ENCODE measurements at regions not wholly inside any gene's neighbourhood (a gene's known extent, or its start where the extent isn't known, plus 50 kb on each side); places are given as distances from the start of the nearest gene placed in this dataset.

DNA sequence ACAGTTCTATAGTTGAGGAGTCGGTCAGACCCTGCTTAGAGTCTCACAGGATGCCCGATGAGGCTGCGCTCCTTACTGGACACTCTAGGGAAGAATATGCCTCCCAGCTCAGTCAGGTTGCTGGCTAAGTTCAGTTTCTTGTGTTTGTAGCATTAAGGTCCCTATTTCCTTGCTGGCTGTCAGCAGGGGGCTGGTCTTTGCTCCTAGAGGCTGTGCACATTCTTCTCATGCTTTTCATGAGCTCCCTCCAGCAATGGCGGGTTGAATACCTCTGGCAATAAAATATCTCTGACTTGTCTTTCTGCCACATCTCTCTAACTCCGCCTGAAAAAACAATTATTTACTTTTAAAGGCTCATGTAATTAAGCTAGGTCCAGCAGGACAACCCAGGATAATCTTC, 79.4 kb upstream of the DNAJC10 start:
- no peak for DNase-seq (ENCODE audit: extremely low spot score)
- ChIA-PET POLR2A (no interaction called here), CTCF (no interaction called here)
- TF ChIP-seq CTBP1 (IDR thresholded peaks at IDR 0.05; ENCODE audit: borderline replicate concordance) (no peak), ELF4 (IDR thresholded peaks at IDR 0.05) (no peak), ARNT (IDR thresholded peaks at IDR 0.05) (no peak), FOXK2 (IDR thresholded peaks at IDR 0.05) (no peak), LEF1 (IDR thresholded peaks at IDR 0.05; ENCODE audit: borderline replicate concordance) (no peak), ZNF384 (IDR thresholded peaks at IDR 0.05) (no peak), HDGF (IDR thresholded peaks at IDR 0.05; ENCODE audit: borderline replicate concordance) (no peak), SP1 (IDR thresholded peaks at IDR 0.05) (no peak), FOXA1 (IDR thresholded peaks at IDR 0.05) (no peak), NFRKB (IDR thresholded peaks at IDR 0.05) (no peak), BHLHE40 (IDR thresholded peaks at IDR 0.05; ENCODE audit: borderline replicate concordance) (no peak), FOXM1 (IDR thresholded peaks at IDR 0.05; ENCODE audit: borderline replicate concordance) (no peak), TARDBP (IDR thresholded peaks at IDR 0.05) (no peak), L3MBTL2 (conservative IDR thresholded peaks at IDR 0.05) (no peak), SUZ12 (IDR thresholded peaks at IDR 0.05) (no peak)
- TF ChIP-seq, protein P1, sequence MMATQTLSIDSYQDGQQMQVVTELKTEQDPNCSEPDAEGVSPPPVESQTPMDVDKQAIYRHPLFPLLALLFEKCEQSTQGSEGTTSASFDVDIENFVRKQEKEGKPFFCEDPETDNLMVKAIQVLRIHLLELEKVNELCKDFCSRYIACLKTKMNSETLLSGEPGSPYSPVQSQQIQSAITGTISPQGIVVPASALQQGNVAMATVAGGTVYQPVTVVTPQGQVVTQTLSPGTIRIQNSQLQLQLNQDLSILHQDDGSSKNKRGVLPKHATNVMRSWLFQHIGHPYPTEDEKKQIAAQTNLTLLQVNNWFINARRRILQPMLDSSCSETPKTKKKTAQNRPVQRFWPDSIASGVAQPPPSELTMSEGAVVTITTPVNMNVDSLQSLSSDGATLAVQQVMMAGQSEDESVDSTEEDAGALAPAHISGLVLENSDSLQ (IDR thresholded peaks at IDR 0.05), result no peak

GRCh38 chr2:182638667-182639066, 77.4 kb upstream of the DNAJC10 start:
- no peak for TF ChIP-seq ELF4 (IDR thresholded peaks at IDR 0.05)
- no peak for TF ChIP-seq FOXA1 (IDR thresholded peaks at IDR 0.05)
- ChIA-PET CTCF (no interaction called here), POLR2A (no interaction called here)
- DNase-seq (ENCODE audit: extremely low spot score), result no peak

GRCh38 chr2:182639971-182640370, 76.1 kb upstream of the DNAJC10 start:
- CTCF ChIA-PET, result no interaction called here
- DNase-seq (ENCODE audit: extremely low spot score), result no peak
- TF ChIP-seq SUZ12 (IDR thresholded peaks at IDR 0.05), result no peak
- TF ChIP-seq L3MBTL2 (conservative IDR thresholded peaks at IDR 0.05), result no peak
- TF ChIP-seq, protein P1 (IDR thresholded peaks at IDR 0.05), result no peak
- TF ChIP-seq NFRKB (IDR thresholded peaks at IDR 0.05), result no peak
- TF ChIP-seq ZNF384 (IDR thresholded peaks at IDR 0.05), result no peak
- TF ChIP-seq LEF1 (IDR thresholded peaks at IDR 0.05; ENCODE audit: borderline replicate concordance), result no peak
- no peak for TF ChIP-seq FOXA1 (IDR thresholded peaks at IDR 0.05)
- TF ChIP-seq SP1 (IDR thresholded peaks at IDR 0.05), result no peak
- no peak for TF ChIP-seq TARDBP (IDR thresholded peaks at IDR 0.05)
- no peak for TF ChIP-seq HDGF (IDR thresholded peaks at IDR 0.05; ENCODE audit: borderline replicate concordance)
- no peak for TF ChIP-seq BHLHE40 (IDR thresholded peaks at IDR 0.05; ENCODE audit: borderline replicate concordance)
- no peak for TF ChIP-seq FOXK2 (IDR thresholded peaks at IDR 0.05)
- no peak for TF ChIP-seq FOXM1 (IDR thresholded peaks at IDR 0.05; ENCODE audit: borderline replicate concordance)
- no peak for TF ChIP-seq CTBP1 (IDR thresholded peaks at IDR 0.05; ENCODE audit: borderline replicate concordance)
- TF ChIP-seq ELF4 (IDR thresholded peaks at IDR 0.05), result no peak
- no peak for TF ChIP-seq ARNT (IDR thresholded peaks at IDR 0.05)
- POLR2A ChIA-PET, result no interaction called here

DNA sequence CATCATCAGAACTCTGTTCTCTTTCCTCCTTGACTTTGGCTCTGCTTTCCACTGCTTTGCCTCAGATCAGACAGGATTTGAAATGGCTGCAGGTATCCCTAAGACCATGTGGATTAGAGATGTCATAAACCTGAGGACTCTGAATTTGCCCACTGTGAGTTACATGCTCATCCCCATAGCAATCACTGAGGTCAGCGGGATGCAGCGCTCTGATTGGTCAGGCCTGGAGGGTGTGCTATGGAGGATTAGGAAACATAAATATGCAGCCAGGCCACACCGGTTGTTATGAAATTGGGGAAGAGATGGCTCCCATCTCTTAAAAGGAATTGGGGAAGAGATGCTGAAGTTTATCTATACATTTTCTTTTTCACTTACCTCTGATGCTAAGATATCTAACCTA, 73.7 kb upstream of the DNAJC10 start:
- no peak for TF ChIP-seq FOXK2 (IDR thresholded peaks at IDR 0.05)
- TF ChIP-seq FOXA1 (IDR thresholded peaks at IDR 0.05), result no peak
- TF ChIP-seq SUZ12 (IDR thresholded peaks at IDR 0.05), result no peak
- TF ChIP-seq HDGF (IDR thresholded peaks at IDR 0.05; ENCODE audit: borderline replicate concordance), result no peak
- no peak for TF ChIP-seq BHLHE40 (IDR thresholded peaks at IDR 0.05; ENCODE audit: borderline replicate concordance)
- TF ChIP-seq, protein P1 (IDR thresholded peaks at IDR 0.05), result no peak
- no peak for TF ChIP-seq ELF4 (IDR thresholded peaks at IDR 0.05)
- no peak for TF ChIP-seq LEF1 (IDR thresholded peaks at IDR 0.05; ENCODE audit: borderline replicate concordance)
- TF ChIP-seq L3MBTL2 (conservative IDR thresholded peaks at IDR 0.05), result no peak
- TF ChIP-seq CTBP1 (IDR thresholded peaks at IDR 0.05; ENCODE audit: borderline replicate concordance), result no peak
- TF ChIP-seq ARNT (IDR thresholded peaks at IDR 0.05), result no peak
- TF ChIP-seq NFRKB (IDR thresholded peaks at IDR 0.05), result no peak
- POLR2A ChIA-PET, result no interaction called here
- CTCF ChIA-PET, result no interaction called here
- peak; percentile 64 for DNase-seq (ENCODE audit: extremely low spot score)

- TF ChIP-seq SP1 (IDR thresholded peaks at IDR 0.05) (no peak), ZNF384 (IDR thresholded peaks at IDR 0.05) (no peak), BHLHE40 (IDR thresholded peaks at IDR 0.05; ENCODE audit: borderline replicate concordance) (no peak), HDGF (IDR thresholded peaks at IDR 0.05; ENCODE audit: borderline replicate concordance) (no peak)
- DNase-seq (ENCODE audit: extremely low spot score), result no peak
- POLR2A ChIA-PET, result no interaction called here
- CTCF ChIA-PET, result no interaction called here
These were observed 69.1 kb upstream of the DNAJC10 start for GRCh38 chr2:182646763-182647498.

DNA sequence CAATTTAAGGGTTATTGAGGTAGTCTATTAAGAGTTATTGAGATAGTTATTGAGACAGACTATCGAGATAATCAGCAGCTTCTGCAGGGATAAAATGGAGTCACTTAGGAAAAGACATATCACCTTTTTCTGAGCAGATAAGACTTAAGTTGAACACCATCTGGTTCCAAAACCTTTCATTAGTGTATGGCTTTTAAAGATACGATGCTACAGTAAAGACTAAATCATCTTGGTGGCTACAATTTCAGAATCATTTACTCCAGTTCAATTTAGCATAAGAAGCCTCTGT, 68.6 kb upstream of the DNAJC10 start:
- ChIA-PET CTCF (interaction anchor here (1.1 to 2.5 kb wide), 2 partner anchors 406 to 461 kb away, joined by 3 to 29 read pairs; no protein-coding TSS in a partner anchor), POLR2A (no interaction called here)
- no peak for TF ChIP-seq SP1 (IDR thresholded peaks at IDR 0.05)
- no peak for TF ChIP-seq ELF4 (IDR thresholded peaks at IDR 0.05)
- TF ChIP-seq LEF1 (IDR thresholded peaks at IDR 0.05; ENCODE audit: borderline replicate concordance), result no peak
- no peak for TF ChIP-seq FOXA1 (IDR thresholded peaks at IDR 0.05)
- TF ChIP-seq, protein P1 (IDR thresholded peaks at IDR 0.05), result no peak
- TF ChIP-seq ZNF384 (IDR thresholded peaks at IDR 0.05), result no peak
- TF ChIP-seq NFRKB (IDR thresholded peaks at IDR 0.05), result no peak
- TF ChIP-seq BHLHE40 (IDR thresholded peaks at IDR 0.05; ENCODE audit: borderline replicate concordance), result no peak
- TF ChIP-seq FOXK2 (IDR thresholded peaks at IDR 0.05), result no peak
- TF ChIP-seq HDGF (IDR thresholded peaks at IDR 0.05; ENCODE audit: borderline replicate concordance), result no peak
- TF ChIP-seq L3MBTL2 (conservative IDR thresholded peaks at IDR 0.05), result no peak
- no peak for TF ChIP-seq SUZ12 (IDR thresholded peaks at IDR 0.05)
- no peak for TF ChIP-seq TARDBP (IDR thresholded peaks at IDR 0.05)
- no peak for TF ChIP-seq FOXM1 (IDR thresholded peaks at IDR 0.05; ENCODE audit: borderline replicate concordance)
- TF ChIP-seq CTBP1 (IDR thresholded peaks at IDR 0.05; ENCODE audit: borderline replicate concordance), result no peak
- TF ChIP-seq ARNT (IDR thresholded peaks at IDR 0.05), result no peak

More for the DNA sequence above, 68.6 kb upstream of the DNAJC10 start:
- no peak for DNase-seq (ENCODE audit: extremely low spot score)

All from HEK293T (cell line).